CD4-positive, alpha-beta T cell treated with Interleukin-17A for 1 hour (primary cell): ENCODE measurements at regions not wholly inside any gene's neighbourhood (a gene's known extent, or its start where the extent isn't known, plus 50 kb on each side); places are given as distances from the start of the nearest gene placed in this dataset.

Experiments
- DNase-seq: peaks from one replicate; pipeline ENCODE4 v3.0.0-alpha.2; 2020

- no peak for DNase-seq
Observed at GRCh38 chr11:70836071-70836470, 416.3 kb downstream of the SHANK2 start.

DNA sequence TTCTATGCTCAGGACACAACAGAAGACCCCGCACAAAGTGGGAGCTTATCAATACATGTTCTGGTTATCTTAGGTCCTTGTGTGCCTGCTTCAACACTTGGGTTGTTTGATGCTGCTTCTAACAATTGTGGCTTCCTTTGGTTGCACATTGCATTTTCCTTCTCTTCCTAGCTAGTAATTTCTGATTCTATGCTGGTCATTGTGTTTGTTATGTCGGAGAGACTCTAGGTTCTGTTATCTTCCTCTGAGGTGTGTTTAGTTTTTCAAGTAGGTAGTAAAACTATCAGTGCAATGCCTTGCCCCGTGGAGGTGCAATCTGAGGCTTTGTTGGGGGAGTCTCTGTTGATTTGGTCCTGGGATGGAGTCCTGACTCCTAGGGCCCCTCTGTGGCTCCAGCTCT, 414.2 kb downstream of the SHANK2 start:
- no peak for DNase-seq

DNA sequence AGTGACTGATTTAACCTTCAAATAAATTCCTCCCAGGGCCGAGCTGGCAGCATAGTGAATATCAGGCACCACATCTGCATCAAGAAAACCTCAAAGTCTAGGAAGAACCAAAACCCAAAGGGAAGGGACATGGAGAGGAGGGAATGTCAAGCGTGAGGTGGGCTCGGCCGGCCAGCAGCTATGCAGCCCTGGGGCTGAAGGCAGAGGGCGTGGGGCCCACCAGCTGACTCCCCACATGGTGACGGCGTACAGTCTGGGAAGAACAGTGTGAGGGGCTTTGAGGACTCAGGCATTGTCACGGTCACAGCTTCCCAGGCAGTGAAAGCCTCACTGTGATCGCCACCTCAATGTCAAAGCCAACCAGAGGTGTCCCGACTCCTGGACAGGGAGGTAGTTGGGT, 412.5 kb downstream of the SHANK2 start:
- no peak for DNase-seq

DNA sequence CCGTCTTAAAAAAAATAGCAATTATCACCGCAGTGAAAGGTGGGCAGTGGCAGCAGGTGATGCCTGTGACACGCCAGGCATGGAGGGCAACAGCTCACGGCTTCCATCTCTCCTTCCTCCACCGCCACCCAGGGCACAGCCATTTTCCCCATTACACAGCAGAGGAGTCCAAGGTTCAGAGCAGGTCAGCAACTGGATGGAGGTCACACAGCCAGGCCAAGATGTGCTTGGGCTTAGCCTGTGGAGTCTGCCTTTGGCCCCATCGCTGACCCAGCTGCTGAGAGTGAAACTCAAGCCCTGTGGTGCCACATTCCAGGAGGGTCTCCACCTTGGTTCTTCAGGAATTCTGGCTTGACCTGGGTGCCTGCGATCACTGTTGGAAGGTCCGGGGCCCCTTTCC, 411.1 kb downstream of the SHANK2 start:
- DNase-seq = no peak

- DNase-seq = no peak
Observed at GRCh38 chr11:70842256-70842655, 410.1 kb downstream of the SHANK2 start.

DNA sequence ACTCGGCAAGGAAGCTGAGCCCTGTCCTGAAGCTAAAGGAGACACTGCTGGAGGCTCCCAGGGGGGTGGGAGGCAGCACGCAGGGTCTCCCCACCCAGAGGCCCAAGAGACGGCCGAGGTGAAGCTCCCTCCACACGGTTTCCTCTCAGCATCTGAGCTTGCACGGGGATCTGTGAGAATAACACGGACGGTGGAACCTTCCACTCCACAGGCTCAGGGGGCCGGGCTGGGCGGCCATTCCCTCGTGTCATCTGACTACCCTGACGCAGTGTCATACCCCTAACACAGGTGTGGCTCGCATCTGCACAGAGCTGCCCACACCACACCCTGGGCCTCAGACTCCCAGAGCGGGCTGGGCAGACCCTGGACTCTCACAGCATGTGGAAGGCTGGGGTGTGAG, 409.7 kb downstream of the SHANK2 start:
- no peak for DNase-seq

GRCh38 chr11:70843906-70844305, 408.5 kb downstream of the SHANK2 start:
- DNase-seq = no peak

DNA sequence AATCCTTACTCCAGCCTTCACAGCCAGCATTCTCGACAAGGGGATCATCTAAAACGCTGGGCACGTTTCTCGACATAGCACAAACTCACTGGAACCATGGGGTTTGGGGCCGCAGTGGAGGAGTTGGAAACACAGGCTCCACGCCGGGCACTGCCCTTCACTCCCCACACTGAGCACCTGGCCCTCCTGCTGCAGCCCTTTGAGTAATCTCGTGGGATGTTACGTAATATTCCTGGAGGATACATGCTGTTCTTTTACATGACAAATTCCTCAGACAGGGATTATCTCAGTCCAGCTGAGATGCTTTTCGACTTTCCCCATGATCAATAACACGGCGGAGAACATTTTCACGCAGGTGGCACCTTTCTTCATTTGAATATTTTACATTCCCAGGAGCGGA, 408.0 kb downstream of the SHANK2 start:
- DNase-seq = no peak

- no peak for DNase-seq
Observed at GRCh38 chr11:70845591-70846041, 406.8 kb downstream of the SHANK2 start.

DNA sequence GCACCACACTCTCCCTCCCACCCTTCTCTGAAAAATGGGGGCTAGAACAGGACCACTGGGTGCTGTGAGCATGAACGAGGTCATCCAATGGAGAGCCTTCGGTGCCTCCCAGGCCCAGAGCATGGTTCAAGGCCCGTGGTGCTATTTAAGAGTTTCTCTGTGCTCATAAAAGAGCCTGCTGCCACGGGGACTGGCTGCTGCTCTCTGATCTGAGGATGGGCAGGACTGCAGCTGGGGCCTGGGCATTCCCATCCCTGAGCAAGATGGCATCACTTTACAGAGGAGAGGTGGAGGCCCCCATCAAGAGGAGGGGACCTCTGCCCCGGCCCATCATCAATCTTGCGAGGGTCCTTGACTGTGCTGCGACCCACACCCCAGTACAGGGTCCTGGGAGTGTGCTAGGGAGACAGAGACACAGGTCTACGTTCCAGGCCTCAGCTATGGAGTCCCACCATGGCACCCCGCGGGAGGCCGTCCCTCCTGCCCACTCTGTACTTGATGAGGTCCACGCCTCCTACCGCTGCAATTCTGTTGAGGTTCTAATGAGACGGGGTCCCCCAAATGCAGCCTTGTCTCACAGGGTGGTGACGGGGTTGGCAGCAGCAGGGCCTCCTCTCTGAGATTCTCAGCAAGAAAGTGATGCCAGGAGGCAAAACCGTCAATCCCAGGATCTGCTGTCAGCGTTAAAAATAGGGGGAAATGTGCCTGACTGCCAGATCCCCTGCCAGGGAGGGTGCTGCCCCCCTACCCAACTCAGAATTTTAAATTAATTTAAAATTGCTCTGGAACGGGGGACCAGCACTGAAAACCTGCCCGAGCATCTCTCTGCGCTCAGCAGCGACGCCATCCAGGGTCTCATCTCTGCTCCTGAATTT, 405.4 kb downstream of the SHANK2 start:
- no peak for DNase-seq

DNA sequence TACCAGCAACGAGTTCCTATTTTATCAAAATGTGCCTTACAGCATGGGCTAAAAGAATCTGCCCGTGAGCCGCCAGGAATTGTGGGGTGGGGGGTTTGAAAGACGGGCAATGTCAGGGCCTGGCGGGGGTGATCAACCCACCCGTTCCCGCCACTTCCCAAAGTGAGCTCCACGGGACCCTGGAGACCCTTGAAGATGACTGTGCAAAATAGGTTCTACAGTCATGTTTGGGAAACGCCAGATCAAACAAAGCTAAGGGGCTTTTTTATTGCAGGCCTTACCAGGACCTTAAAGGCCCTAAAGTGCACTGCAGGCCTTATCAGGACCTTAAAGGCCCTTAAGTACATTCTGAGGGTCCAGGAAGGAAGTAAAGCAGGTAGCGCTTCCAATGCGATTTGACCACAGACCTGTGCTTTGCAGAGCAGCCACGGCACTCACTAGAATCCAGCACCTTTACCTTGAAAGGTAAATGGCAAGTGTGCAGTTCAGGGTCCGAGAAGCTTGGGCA, 404.1 kb downstream of the SHANK2 start:
- no peak for DNase-seq

DNA sequence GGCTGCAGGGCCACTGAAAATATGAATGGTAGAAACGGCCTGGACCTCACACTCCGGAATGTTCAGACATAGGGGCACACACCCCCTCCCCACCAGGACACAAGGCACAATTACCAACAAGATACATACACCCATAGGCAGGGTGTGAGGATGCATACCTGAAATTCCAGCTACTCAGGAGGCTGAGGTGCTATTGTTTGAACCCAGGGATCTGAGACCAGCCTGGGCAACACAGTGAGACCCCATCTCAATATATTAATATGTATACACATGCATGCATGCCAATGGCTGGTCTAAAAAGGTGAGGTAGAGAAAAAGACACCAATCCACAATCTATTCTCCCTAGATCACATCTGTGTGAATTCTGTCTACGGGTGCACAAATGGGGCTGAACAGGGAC, 403.3 kb downstream of the SHANK2 start:
- no peak for DNase-seq

DNA sequence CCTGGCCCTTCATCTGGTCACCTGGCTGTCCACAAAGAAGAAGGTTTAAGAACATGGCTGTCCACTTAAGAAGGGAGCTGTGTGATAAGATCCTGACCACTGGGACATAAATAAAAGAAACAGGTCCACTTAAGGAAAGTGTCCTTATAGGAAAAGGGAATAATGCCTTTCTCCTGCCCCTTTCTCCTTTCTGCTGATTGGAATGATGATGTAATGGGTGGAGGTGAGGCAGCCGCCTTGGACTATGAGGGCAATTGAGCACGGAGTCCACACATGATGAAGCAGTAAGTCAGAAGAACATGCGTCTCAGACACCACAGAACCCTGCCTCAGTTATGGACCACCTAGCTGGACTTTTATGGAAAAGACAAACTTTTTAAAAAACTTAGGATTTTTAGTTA, 401.1 kb downstream of the SHANK2 start:
- no peak for DNase-seq

DNA sequence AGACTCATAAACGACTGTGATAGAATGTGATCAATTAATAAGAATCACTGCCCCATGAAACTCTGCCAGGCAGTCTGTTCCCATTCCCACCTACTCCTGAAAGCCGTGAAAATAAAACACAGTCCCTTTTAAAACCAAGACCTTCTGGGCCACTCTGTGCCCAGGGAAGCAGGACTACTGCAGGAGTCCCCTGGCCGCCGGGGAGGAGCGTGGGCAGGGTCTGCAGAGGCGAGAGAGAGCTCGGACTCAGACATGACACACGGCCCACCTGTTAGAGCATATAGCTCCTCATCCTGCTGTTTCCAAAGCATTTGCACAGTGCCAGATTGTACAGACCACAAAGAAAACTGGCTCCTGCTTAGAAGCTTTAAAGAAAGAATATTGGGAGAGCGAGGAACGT, 400.5 kb downstream of the SHANK2 start:
- DNase-seq = no peak

DNA sequence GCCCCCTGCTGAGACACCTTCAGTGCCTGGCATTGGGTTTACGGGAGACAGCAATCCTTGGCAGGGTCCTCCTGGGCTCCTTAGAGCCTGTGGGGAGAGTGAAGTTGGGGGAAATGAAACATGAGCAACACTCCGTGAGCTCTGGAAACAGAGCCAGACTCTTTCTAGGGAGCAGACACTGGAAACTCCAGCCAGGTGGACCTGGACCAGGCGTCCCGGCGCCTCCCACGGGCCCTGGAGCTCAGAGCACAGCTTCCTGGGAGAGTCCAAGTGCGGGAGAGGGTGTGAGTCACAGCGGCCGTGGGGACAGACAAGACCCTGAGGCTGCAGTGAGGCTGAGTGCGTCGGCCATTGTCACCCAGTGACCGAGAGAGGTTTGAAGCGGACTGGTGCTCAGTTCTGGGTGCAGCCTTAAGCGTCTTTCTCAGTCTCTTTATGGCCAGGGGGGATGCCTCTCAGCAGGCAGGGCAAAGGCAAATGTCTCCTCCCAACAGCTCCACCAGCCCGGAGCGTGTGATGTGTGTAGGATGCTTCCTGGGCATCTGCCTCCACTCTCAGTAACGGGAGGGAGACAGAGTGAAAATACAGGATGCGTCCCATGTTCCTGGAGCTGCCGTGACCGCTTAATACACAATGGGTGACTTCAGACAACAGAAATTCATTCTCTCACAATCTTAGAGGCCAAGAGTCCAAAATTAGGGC, 399.2 kb downstream of the SHANK2 start:
- no peak for DNase-seq

GRCh38 chr11:70853770-70854108, 398.6 kb downstream of the SHANK2 start:
- no peak for DNase-seq

DNA sequence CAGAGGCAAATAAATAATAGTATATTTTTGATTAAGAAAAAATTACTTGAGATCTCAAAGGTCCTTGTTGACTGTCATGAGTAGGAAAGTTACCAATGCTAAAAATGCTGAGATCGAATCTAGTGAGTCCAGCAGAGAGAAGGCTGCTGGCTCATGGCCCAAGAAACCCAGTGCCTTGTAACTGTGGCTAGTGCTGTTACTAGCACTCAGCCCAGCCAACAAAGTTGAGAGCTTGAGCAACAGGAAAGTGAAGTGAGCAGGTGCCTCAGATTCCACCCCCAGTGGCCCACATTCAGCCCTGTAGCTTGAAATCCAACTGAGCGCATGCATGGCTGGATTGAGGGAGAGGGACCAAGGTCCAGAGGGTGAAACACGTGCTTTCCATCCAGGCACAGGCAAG, 398.2 kb downstream of the SHANK2 start:
- DNase-seq = no peak

GRCh38 chr11:70854901-70855556, 397.3 kb downstream of the SHANK2 start:
- DNase-seq = no peak

GRCh38 chr11:70857894-70858293, 394.5 kb downstream of the SHANK2 start:
- DNase-seq = no peak

DNA sequence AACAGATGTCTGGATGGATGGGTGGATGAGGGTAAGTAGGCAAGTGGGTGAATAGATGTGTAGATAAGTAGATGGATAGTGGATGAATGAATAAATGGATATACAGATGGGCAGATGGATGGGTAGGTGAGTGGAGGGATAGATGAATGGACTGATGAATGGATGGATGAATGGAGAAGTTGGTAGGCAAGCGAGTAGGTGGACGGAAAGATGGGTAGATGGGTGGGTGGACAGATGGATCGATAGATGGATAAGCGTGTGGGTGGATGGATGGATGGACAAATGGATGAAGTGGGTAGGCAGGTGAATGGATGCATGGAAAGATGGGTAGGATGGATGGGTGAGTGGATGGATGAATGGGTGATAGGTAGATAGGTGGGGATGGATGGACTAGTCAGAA, 393.2 kb downstream of the SHANK2 start:
- DNase-seq = no peak

GRCh38 chr11:70860888-70861287, 391.5 kb downstream of the SHANK2 start:
- DNase-seq = no peak

DNA sequence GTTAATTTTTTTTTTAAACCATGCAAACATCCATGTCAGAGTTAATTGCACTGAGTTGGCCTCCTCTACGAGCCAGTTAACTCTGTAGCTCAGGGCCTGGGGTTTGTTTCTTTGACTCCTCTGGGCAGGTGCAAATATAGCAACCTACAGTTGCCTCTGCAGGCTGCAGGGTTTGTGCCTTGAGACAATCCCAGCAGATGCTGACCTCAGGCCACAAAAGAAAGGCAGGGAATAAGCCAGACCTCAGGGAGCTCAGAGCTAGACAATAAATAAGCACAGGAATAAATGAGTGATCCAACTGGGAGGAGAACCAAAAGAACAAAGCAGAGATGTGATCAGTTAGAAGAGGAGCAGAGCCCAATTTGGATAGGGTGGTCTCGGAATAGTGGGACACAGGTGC, 390.8 kb downstream of the SHANK2 start:
- no peak for DNase-seq

GRCh38 chr11:70862093-70862492, 390.3 kb downstream of the SHANK2 start:
- no peak for DNase-seq

DNA sequence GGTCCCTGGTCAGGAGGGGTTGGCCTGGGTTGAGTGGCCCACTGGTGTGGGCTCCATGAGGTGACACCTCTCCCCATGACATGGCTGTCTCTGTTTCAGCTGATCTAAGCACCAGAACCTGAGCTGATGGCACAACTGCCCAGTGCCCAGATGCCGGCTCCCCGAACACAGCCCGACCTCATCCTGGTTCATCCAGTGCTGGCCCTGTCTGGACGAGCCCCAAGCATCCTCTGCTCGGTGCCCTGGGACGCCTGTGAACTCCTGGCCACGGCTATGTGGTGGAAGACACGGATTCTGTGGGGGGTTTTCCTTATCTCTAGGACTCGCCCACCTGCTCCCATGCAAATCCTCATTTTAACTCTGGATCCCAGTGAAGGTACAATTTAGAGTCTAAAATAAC, 389.2 kb downstream of the SHANK2 start:
- no peak for DNase-seq
